Fibroblast of lung (primary cell): ENCODE measurements at regions not wholly inside any gene's neighbourhood (a gene's known extent, or its start where the extent isn't known, plus 50 kb on each side); places are given as distances from the start of the nearest gene placed in this dataset.

Source experiments
- CTCF ChIP-seq, 2 donors: IDR thresholded peaks in 1 of 2; conservative IDR thresholded peaks in 1 of 2; 1 replicate in 1 of 2; 2 replicates in 1 of 2; pipeline ENCODE4 v1.5.1; 2011 to 2012; ENCODE audit warnings: low read length in 2 of 2, control low read depth in 1 of 2, inconsistent platforms in 1 of 2, low read depth in 1 of 2, mild to moderate bottlenecking in 1 of 2
- EZH2 ChIP-seq: IDR thresholded peaks from 2 replicates; pipeline ENCODE4 v1.5.1; 2012; ENCODE audit warnings: low read length, control low read depth, mild to moderate bottlenecking; ENCODE audit errors: missing control alignments

GRCh38 chr5:74194196-74194595 lies 446.3 kb downstream of the ENC1 start:
- TF ChIP-seq CTCF (conservative IDR thresholded peaks at IDR 0.05 in 1 of 2, IDR thresholded peaks at IDR 0.05 in 1 of 2; ENCODE audit: low read depth in 1 of 2, low read length in 2 of 2): no peak
- no peak for TF ChIP-seq EZH2
